DND-41 (cell line): ENCODE measurements at regions not wholly inside any gene's neighbourhood (a gene's known extent, or its start where the extent isn't known, plus 50 kb on each side); places are given as distances from the start of the nearest gene placed in this dataset.

Experiments used
- ATAC-seq: fragments of 200-7000 bp; cut with Tn5 transposase; 3 replicates; pipeline ENCODE4 v1.9.1; 2021; ENCODE audit warnings: low read depth; ENCODE audit not compliant: insufficient read depth
- DNase-seq: peaks from one replicate; pipeline ENCODE4 v3.0.0-alpha.2; 2020
- H2AFZ ChIP-seq: 2 replicates; pipeline ENCODE4 v1.6.0; 2012; ENCODE audit warnings: low read depth, low read length
- H3K27ac ChIP-seq: 2 replicates; pipeline ENCODE4 v1.5.1; 2012; ENCODE audit warnings: low read length, inconsistent platforms
- H3K27me3 ChIP-seq: fragments of 200-600 bp; sonication (generic); 2 replicates; pipeline ENCODE4 v1.6.0; 2012; ENCODE audit warnings: low read length, mild to moderate bottlenecking, inconsistent platforms; ENCODE audit not compliant: insufficient read depth, poor library complexity
- H3K36me3 ChIP-seq: 2 replicates; pipeline ENCODE4 v1.5.1; 2012; ENCODE audit warnings: low read length, inconsistent platforms; ENCODE audit not compliant: insufficient read depth
- H3K4me1 ChIP-seq: 2 replicates; pipeline ENCODE4 v1.5.1; 2012; ENCODE audit warnings: mild to moderate bottlenecking, low read length; ENCODE audit not compliant: insufficient read depth
- H3K4me2 ChIP-seq: 2 replicates; pipeline ENCODE4 v1.6.0; 2012; ENCODE audit warnings: mild to moderate bottlenecking, moderate library complexity, low read length, inconsistent platforms; ENCODE audit not compliant: insufficient read depth
- H3K4me3 ChIP-seq, 2 experiments: fragments of 200-600 bp in 1 of 2; shearing (Covaris generic) in 1 of 2; 2 replicates each; pipeline ENCODE4 v1.5.1; 2012 to 2016; ENCODE audit warnings: inconsistent platforms in 2 of 2, low read length in 2 of 2, mild to moderate bottlenecking in 2 of 2, low read depth in 1 of 2, moderate library complexity in 1 of 2
- H3K79me2 ChIP-seq: 2 replicates; pipeline ENCODE4 v1.6.0; 2012; ENCODE audit warnings: low read length, inconsistent platforms; ENCODE audit not compliant: insufficient read depth
- H3K9ac ChIP-seq: 2 replicates; pipeline ENCODE4 v1.6.0; 2012; ENCODE audit warnings: low read depth, mild to moderate bottlenecking, inconsistent platforms, low read length, moderate library complexity
- H3K9me3 ChIP-seq: 2 replicates; pipeline ENCODE4 v1.5.1; 2012; ENCODE audit warnings: low read length, moderate library complexity, mild to moderate bottlenecking, inconsistent platforms; ENCODE audit not compliant: insufficient read depth, severe bottlenecking
- H4K20me1 ChIP-seq: 2 replicates; pipeline ENCODE4 v1.6.0; 2012; ENCODE audit warnings: low read length; ENCODE audit not compliant: insufficient read depth
- EZH2 ChIP-seq: IDR thresholded peaks from 3 replicates; pipeline ENCODE4 v1.6.1; 2012; ENCODE audit warnings: borderline replicate concordance, low read depth, mild to moderate bottlenecking, moderate library complexity, low read length, inconsistent platforms; ENCODE audit not compliant: severe bottlenecking
- TF ChIP-seq, protein P1 (sequence below): IDR thresholded peaks from 2 replicates; pipeline ENCODE4 v1.5.1; 2012; ENCODE audit warnings: borderline replicate concordance, low read length, moderate library complexity, mild to moderate bottlenecking; ENCODE audit not compliant: poor library complexity, severe bottlenecking; ENCODE audit errors: extremely low read depth

DNA sequence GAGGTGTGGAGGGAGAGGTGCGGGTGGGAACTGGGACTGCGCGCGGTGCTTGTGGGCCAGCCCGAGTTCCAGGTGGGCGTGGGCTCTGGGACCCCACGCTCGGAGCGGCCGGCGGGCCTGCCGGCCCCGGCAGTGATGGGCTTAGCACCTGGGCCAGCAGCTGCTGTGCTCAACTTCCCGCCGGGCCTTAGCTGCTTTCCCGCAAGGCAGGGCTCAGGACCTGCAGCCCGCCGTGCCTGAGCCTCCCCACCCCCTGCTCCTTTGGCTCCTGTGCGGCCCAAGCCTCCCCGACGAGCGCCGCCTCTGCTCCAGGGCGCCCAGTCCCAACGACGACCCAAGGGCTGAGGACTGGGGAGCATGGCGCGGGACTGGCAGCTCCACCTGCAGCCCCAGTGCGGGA is 232.7 kb downstream of the FGFR2 start:
- no peaks in the 10 kb centered on the region for H3K9me3 ChIP-seq
- peaks cover 4% of the 10 kb centered on the region for H3K27me3 ChIP-seq
- no peak for DNase-seq
- TF ChIP-seq, protein P1, sequence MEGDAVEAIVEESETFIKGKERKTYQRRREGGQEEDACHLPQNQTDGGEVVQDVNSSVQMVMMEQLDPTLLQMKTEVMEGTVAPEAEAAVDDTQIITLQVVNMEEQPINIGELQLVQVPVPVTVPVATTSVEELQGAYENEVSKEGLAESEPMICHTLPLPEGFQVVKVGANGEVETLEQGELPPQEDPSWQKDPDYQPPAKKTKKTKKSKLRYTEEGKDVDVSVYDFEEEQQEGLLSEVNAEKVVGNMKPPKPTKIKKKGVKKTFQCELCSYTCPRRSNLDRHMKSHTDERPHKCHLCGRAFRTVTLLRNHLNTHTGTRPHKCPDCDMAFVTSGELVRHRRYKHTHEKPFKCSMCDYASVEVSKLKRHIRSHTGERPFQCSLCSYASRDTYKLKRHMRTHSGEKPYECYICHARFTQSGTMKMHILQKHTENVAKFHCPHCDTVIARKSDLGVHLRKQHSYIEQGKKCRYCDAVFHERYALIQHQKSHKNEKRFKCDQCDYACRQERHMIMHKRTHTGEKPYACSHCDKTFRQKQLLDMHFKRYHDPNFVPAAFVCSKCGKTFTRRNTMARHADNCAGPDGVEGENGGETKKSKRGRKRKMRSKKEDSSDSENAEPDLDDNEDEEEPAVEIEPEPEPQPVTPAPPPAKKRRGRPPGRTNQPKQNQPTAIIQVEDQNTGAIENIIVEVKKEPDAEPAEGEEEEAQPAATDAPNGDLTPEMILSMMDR: no peak
- no peak for TF ChIP-seq EZH2
- H3K36me3 ChIP-seq: no peaks in the 10 kb centered on the region
- H3K27ac ChIP-seq: no peak overlapping the region
- no peaks in the 10 kb centered on the region for H3K79me2 ChIP-seq
- H3K4me3 ChIP-seq: no peak overlapping the region
- H3K9ac ChIP-seq: no peak overlapping the region
- H4K20me1 ChIP-seq: no peaks in the 10 kb centered on the region
- H3K4me1 ChIP-seq: no peaks in the 10 kb centered on the region
- H2AFZ ChIP-seq: no peak overlapping the region
- ATAC-seq: no peak
- no peak overlapping the region for H3K4me2 ChIP-seq

GRCh38 chr10:121368347-121369025 is 229.8 kb downstream of the FGFR2 start:
- H3K27ac ChIP-seq: no peak overlapping the region
- H3K4me1 ChIP-seq: no peaks in the 10 kb centered on the region
- no peaks in the 10 kb centered on the region for H3K79me2 ChIP-seq
- H4K20me1 ChIP-seq: no peaks in the 10 kb centered on the region
- H3K4me3 ChIP-seq: no peak overlapping the region
- no peak for ATAC-seq
- no peak overlapping the region for H3K4me2 ChIP-seq
- no peak overlapping the region for H3K9ac ChIP-seq
- TF ChIP-seq EZH2: no peak
- TF ChIP-seq, protein P1: no peak
- DNase-seq: no peak
- H3K9me3 ChIP-seq: no peaks in the 10 kb centered on the region
- H3K36me3 ChIP-seq: no peaks in the 10 kb centered on the region
- H3K27me3 ChIP-seq: peaks cover 4% of the 10 kb centered on the region
- H2AFZ ChIP-seq: no peak overlapping the region

DNA sequence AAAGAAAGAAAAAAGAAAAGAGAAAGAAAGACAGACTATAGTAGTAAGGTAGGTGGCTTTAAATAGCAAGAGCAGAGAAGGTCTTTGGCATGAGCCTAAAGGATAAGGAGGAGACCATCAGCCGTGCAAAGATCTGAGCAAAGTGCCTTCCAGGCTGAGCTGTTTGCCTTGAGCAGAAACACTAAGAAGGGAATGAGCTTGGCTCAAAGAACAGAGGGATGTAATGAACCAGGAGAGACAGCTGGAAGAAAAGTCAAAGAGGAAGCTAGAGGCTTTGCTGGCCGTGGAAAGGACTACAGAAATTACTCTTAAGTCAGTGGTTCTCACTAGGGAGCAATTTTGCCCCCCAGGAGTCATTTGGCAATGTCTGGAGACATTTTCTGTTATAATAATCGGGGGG is 228.6 kb downstream of the FGFR2 start:
- no peak for ATAC-seq
- Histone ChIP-seq H3K27me3 (peaks cover 4% of the 10 kb centered on the region), H3K4me1 (no peaks in the 10 kb centered on the region), H3K9me3 (no peaks in the 10 kb centered on the region), H2AFZ (no peak overlapping the region), H3K4me2 (no peak overlapping the region), H3K79me2 (no peaks in the 10 kb centered on the region), H3K4me3 (no peak overlapping the region), H3K9ac (no peak overlapping the region), H3K36me3 (no peaks in the 10 kb centered on the region), H3K27ac (no peak overlapping the region), H4K20me1 (no peaks in the 10 kb centered on the region)
- TF ChIP-seq, protein P1: no peak
- TF ChIP-seq EZH2: no peak
- DNase-seq: no peak
